K562 (cell line): ENCODE measurements at regions not wholly inside any gene's neighbourhood (a gene's known extent, or its start where the extent isn't known, plus 50 kb on each side); places are given as distances from the start of the nearest gene placed in this dataset.

Experiments
- ATAC-seq: fragments of 200-7000 bp; cut with Tn5 transposase; 3 replicates; pipeline ENCODE4 v1.9.1; 2020; ENCODE audit warnings: moderate library complexity
- BruUV-seq: library from RNA; stranded (reverse); fragments of 400-500 nt; replicated peaks from 2 replicates; lab custom pipeline; 2021; lab: Mats Ljungman, UMichigan
- CTCF ChIA-PET: fragments of 300-600 bp; formaldehyde crosslinking; extraction: SDS; loops from one replicate; lab custom pipeline; 2021; ENCODE audit warnings: low intra/inter-chr PET ratio; lab: Yijun Ruan, JAX
- POLR2A ChIA-PET: fragments of 300-600, 350-650 bp; sonication (Branson Sonifier 250); formaldehyde crosslinking; extraction: SDS; loops from one replicate; lab custom pipeline; 2021; ENCODE audit warnings: antibody characterized with exemption, inconsistent platforms; lab: Yijun Ruan, JAX
- DNase-seq, 4 experiments: peaks; one replicate each; pipeline versions ENCODE4 v3.0.0 to v3.0.0-alpha.2; 2011 to 2018; ENCODE audit warnings: low spot score in 3 of 4, mixed read lengths in 3 of 4; ENCODE audit errors: extremely low read depth in 1 of 4
- FAIRE-seq: peaks from 2 replicates; lab custom pipeline; 2011; peaks lifted over from hg19 to GRCh38; lab: Jason Lieb, UNC
- H2AFZ ChIP-seq: 2 replicates; pipeline ENCODE4 v1.6.0; 2011; ENCODE audit warnings: low read depth, low read length, control low read depth, inconsistent platforms
- H3K27ac ChIP-seq: fragments of 200-600 bp; 3 replicates; pipeline ENCODE4 v1.8.0; 2011; ENCODE audit warnings: low read depth, mild to moderate bottlenecking, control low read depth, inconsistent platforms, low read length, moderate library complexity, mixed read lengths; ENCODE audit errors: extremely low read depth
- H3K27me3 ChIP-seq, 2 experiments: fragments of 300-600 bp in 1 of 2; 2 replicates in 1 of 2; 3 replicates in 1 of 2; pipeline versions ENCODE4 v1.6.0 to v1.8.0; 2011; ENCODE audit warnings: inconsistent platforms in 2 of 2, low read length in 2 of 2, mild to moderate bottlenecking in 1 of 2, mixed read lengths in 1 of 2, moderate library complexity in 1 of 2; ENCODE audit not compliant: control insufficient read depth in 2 of 2, insufficient read depth in 2 of 2
- H3K36me3 ChIP-seq: fragments of 300-600 bp; 3 replicates; pipeline ENCODE4 v1.8.0; 2011; ENCODE audit warnings: mild to moderate bottlenecking, low read length, inconsistent platforms; ENCODE audit not compliant: control insufficient read depth, insufficient read depth
- H3K4me1 ChIP-seq, 2 experiments: fragments of 200-600 bp in 1 of 2; replicated peaks in 1 of 2; 2 replicates in 1 of 2; 3 replicates in 1 of 2; pipeline versions ENCODE4 v1.5.1 to v1.8.0; 2011; ENCODE audit warnings: inconsistent platforms in 2 of 2, low read length in 2 of 2, mild to moderate bottlenecking in 1 of 2, mixed read lengths in 1 of 2, moderate library complexity in 1 of 2; ENCODE audit not compliant: control insufficient read depth in 2 of 2, insufficient read depth in 2 of 2
- H3K4me2 ChIP-seq: 2 replicates; pipeline ENCODE4 v1.6.1; 2011; ENCODE audit warnings: low read length, control low read depth, inconsistent platforms, mixed read lengths; ENCODE audit not compliant: insufficient read depth
- H3K4me3 ChIP-seq: fragments of 200-600 bp; sonication (generic), shearing (Covaris generic); 2 replicates; pipeline ENCODE4 v1.5.1; 2016; ENCODE audit warnings: control low read depth, inconsistent platforms
- H3K79me2 ChIP-seq: fragments of 200-600 bp; 3 replicates; pipeline ENCODE4 v1.8.0; 2011; ENCODE audit warnings: low read length, inconsistent platforms; ENCODE audit not compliant: control insufficient read depth, insufficient read depth
- H3K9ac ChIP-seq, 2 experiments: 2 replicates each; pipeline versions ENCODE4 v1.6.0 to v1.6.1; 2011; ENCODE audit warnings: low read depth in 2 of 2, low read length in 2 of 2, control low read depth in 1 of 2, inconsistent platforms in 1 of 2, mild to moderate bottlenecking in 1 of 2, mixed read lengths in 1 of 2; ENCODE audit not compliant: insufficient read depth in 1 of 2
- H3K9me1 ChIP-seq: one replicate; pipeline ENCODE4 v1.6.0; 2011; ENCODE audit warnings: inconsistent platforms, mild to moderate bottlenecking, low read length, moderate library complexity; ENCODE audit not compliant: control insufficient read depth, insufficient read depth
- H3K9me3 ChIP-seq: replicated peaks from 2 replicates; pipeline ENCODE4 v1.5.1; 2011; ENCODE audit warnings: low read depth, low read length, inconsistent platforms; ENCODE audit not compliant: control insufficient read depth, insufficient read depth
- H4K20me1 ChIP-seq: replicated peaks from 2 replicates; pipeline ENCODE4 v1.6.1; 2011; ENCODE audit warnings: low read length, inconsistent platforms, mixed read lengths; ENCODE audit not compliant: control insufficient read depth, insufficient read depth
- CBFB ChIP-seq: sonication (generic); formaldehyde crosslinking; IDR thresholded peaks from 2 replicates; pipeline ENCODE4 v1.4.0; 2020; ENCODE audit warnings: mild to moderate bottlenecking, missing genetic modification reagents
- HSF4 ChIP-seq: fragments of 250-450 bp; sonication (Bioruptor Pico); IDR thresholded peaks from 2 replicates; pipeline ENCODE4 v2.1.2; 2022; ENCODE audit warnings: mild to moderate bottlenecking, moderate library complexity, borderline replicate concordance
- MYNN ChIP-seq, 2 experiments: sonication (generic); formaldehyde crosslinking in 1 of 2; IDR thresholded peaks; 2 replicates each; pipeline versions ENCODE4 v1.5.0 to v1.6.1; 2016 to 2020; ENCODE audit warnings: antibody characterized with exemption in 1 of 2, missing genetic modification reagents in 1 of 2
- RBM25 ChIP-seq: fragments of 200-400 bp; formaldehyde crosslinking; IDR thresholded peaks from 2 replicates; pipeline ENCODE4 v1.6.1; 2018; ENCODE audit warnings: low read length, low read depth, moderate library complexity; ENCODE audit not compliant: severe bottlenecking
- SAFB ChIP-seq: fragments of 200-400 bp; formaldehyde crosslinking; IDR thresholded peaks from 2 replicates; pipeline ENCODE4 v1.6.1; 2017; ENCODE audit warnings: low read depth, low read length, borderline replicate concordance
- SAFB2 ChIP-seq: fragments of 200-400 bp; formaldehyde crosslinking; IDR thresholded peaks from 2 replicates; pipeline ENCODE4 v1.6.1; 2018; ENCODE audit warnings: borderline replicate concordance, low read length, low read depth, moderate library complexity; ENCODE audit not compliant: severe bottlenecking
- ZFP1 ChIP-seq: fragments of 450-650 bp; formaldehyde crosslinking; IDR thresholded peaks from 2 replicates; pipeline ENCODE4 v1.4.0; 2020; ENCODE audit warnings: mild to moderate bottlenecking, mixed read lengths
- in situ Hi-C: fragments of 300-500 bp; cut with MboI; formaldehyde crosslinking; loops from 4 replicates; pipeline ENCODE4 v1.15.0; 2018; ENCODE audit warnings: inconsistent platforms, mixed read lengths
- intact Hi-C: fragments of 100-400 bp; cut with micrococcal nuclease; formaldehyde crosslinking; loops from 2 replicates; pipeline ENCODE4 v1.14.2; 2022
- TF ChIP-seq, protein P1 (sequence below), 2 experiments: fragments of 450-650 bp; IDR thresholded peaks; 2 replicates each; pipeline ENCODE4 v1.6.1; 2018; ENCODE audit warnings: mild to moderate bottlenecking in 2 of 2, low read depth in 1 of 2; ENCODE audit not compliant: partially characterized antibody in 2 of 2

GRCh38 chrX:21153503-21153902 is 220.7 kb upstream of the CNKSR2 start (continued):
- TF ChIP-seq, protein P1, sequence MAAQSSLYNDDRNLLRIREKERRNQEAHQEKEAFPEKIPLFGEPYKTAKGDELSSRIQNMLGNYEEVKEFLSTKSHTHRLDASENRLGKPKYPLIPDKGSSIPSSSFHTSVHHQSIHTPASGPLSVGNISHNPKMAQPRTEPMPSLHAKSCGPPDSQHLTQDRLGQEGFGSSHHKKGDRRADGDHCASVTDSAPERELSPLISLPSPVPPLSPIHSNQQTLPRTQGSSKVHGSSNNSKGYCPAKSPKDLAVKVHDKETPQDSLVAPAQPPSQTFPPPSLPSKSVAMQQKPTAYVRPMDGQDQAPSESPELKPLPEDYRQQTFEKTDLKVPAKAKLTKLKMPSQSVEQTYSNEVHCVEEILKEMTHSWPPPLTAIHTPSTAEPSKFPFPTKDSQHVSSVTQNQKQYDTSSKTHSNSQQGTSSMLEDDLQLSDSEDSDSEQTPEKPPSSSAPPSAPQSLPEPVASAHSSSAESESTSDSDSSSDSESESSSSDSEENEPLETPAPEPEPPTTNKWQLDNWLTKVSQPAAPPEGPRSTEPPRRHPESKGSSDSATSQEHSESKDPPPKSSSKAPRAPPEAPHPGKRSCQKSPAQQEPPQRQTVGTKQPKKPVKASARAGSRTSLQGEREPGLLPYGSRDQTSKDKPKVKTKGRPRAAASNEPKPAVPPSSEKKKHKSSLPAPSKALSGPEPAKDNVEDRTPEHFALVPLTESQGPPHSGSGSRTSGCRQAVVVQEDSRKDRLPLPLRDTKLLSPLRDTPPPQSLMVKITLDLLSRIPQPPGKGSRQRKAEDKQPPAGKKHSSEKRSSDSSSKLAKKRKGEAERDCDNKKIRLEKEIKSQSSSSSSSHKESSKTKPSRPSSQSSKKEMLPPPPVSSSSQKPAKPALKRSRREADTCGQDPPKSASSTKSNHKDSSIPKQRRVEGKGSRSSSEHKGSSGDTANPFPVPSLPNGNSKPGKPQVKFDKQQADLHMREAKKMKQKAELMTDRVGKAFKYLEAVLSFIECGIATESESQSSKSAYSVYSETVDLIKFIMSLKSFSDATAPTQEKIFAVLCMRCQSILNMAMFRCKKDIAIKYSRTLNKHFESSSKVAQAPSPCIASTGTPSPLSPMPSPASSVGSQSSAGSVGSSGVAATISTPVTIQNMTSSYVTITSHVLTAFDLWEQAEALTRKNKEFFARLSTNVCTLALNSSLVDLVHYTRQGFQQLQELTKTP (IDR thresholded peaks at IDR 0.05; ENCODE audit: low read depth in 1 of 2, partially characterized antibody in 2 of 2), result no peak
- TF ChIP-seq ZFP1 (CRISPR knock-in tag), result no peak

DNA sequence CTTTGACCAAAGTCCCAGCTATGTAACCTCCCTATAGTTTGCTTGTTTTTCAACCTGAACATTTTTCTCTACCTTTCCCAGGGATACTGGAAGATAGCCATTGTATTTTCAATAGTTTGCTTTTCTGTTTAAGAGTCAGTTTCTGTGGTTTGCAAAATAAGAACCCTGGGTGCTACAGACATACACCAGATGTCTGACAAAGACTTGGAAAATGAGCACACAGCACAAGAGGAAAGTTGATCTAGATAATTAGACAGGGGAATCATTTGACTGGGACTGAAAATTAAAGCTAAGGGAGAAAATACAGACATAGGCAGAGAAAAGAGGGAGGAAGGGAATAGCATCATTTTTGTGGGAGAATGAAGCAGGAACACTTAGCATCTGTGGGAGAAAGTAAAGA is 218.3 kb upstream of the CNKSR2 start:
- H2AFZ ChIP-seq, result no peak overlapping the region
- no peak overlapping the region for H3K4me2 ChIP-seq
- in situ Hi-C loops (no loop called here), intact Hi-C loops (no loop called here)
- H3K4me3 ChIP-seq, result no peak overlapping the region
- ChIA-PET CTCF (no interaction called here), POLR2A (no interaction called here)
- no TSS peak for BruUV-seq
- TF ChIP-seq HSF4 (CRISPR knock-in tag), result no peak
- no peak for TF ChIP-seq CBFB (CRISPR knock-in tag)
- TF ChIP-seq SAFB2, result no peak
- no peak for TF ChIP-seq RBM25
- no peak for TF ChIP-seq MYNN (IDR thresholded peaks at IDR 0.05)
- TF ChIP-seq MYNN (CRISPR knock-in tag; IDR thresholded peaks at IDR 0.05), result no peak
- no peak for TF ChIP-seq SAFB
- DNase-seq, result no peak
- H3K36me3 ChIP-seq, result no peaks in the 10 kb centered on the region
- no peaks in the 10 kb centered on the region for H3K79me2 ChIP-seq
- FAIRE-seq, result no peak
- H3K4me1 ChIP-seq, result no peaks in the 10 kb centered on the region
- H3K9me3 ChIP-seq, result no peaks in the 10 kb centered on the region
- no peaks in the 10 kb centered on the region for H3K27me3 ChIP-seq
- no peaks in the 10 kb centered on the region for H4K20me1 ChIP-seq
- no peak for ATAC-seq
- no peak overlapping the region for H3K9ac ChIP-seq
- no peaks in the 10 kb centered on the region for H3K9me1 ChIP-seq
- no peak overlapping the region for H3K27ac ChIP-seq
